ENCODE measurements at regions not wholly inside any gene's neighbourhood (a gene's known extent, or its start where the extent isn't known, plus 50 kb on each side); places are given as distances from the start of the nearest gene placed in this dataset.

GRCh38 chr7:116441534-116441933 is 58.0 kb upstream of the CAV2 start:
- TF ChIP-seq CTCF (conservative IDR thresholded peaks at IDR 0.05; ENCODE audit: low read depth, low read length) (no peak), EZH2 (IDR thresholded peaks at IDR 0.05; ENCODE audit: borderline replicate concordance, low read depth, low read length, poor library complexity, severe bottlenecking) (no peak)

All from A673 (cell line).